Neural cell (in vitro differentiated cells): ENCODE measurements at regions not wholly inside any gene's neighbourhood (a gene's known extent, or its start where the extent isn't known, plus 50 kb on each side); places are given as distances from the start of the nearest gene placed in this dataset.

ENCODE experiments used
- H2AFZ ChIP-seq: fragments of 200-600, 300-800 bp; sonication (generic), shearing (Covaris generic); 2 replicates; pipeline ENCODE4 v1.6.0; 2014; ENCODE audit warnings: low read depth, mild to moderate bottlenecking, antibody characterized with exemption, low read length, moderate library complexity
- H3F3A ChIP-seq: fragments of 200-600 bp; shearing (Covaris generic); 2 replicates; pipeline ENCODE4 v1.6.1; 2016; ENCODE audit warnings: mild to moderate bottlenecking, moderate library complexity, mixed read lengths, antibody characterized with exemption, low read length; ENCODE audit not compliant: insufficient read depth, poor library complexity, severe bottlenecking
- H3K27ac ChIP-seq: fragments of 200-600, 300-800 bp; sonication (generic), shearing (Covaris generic); 2 replicates; pipeline ENCODE4 v1.5.1; 2014; ENCODE audit warnings: mild to moderate bottlenecking, low read length, moderate library complexity
- H3K27me3 ChIP-seq: fragments of 300-800, 200-600 bp; sonication (generic), shearing (Covaris generic); 2 replicates; pipeline ENCODE4 v1.6.0; 2014; ENCODE audit warnings: mild to moderate bottlenecking, low read depth, low read length, moderate library complexity; ENCODE audit not compliant: insufficient read depth
- H3K36me3 ChIP-seq: fragments of 300-800, 200-600 bp; sonication (generic), shearing (Covaris generic); 2 replicates; pipeline ENCODE4 v1.5.1; 2014; ENCODE audit warnings: mild to moderate bottlenecking, antibody characterized with exemption, low read length, moderate library complexity; ENCODE audit not compliant: insufficient read depth
- H3K4me2 ChIP-seq: fragments of 300-800, 200-600 bp; sonication (generic), shearing (Covaris generic); 2 replicates; pipeline ENCODE4 v1.6.0; 2014; ENCODE audit warnings: mild to moderate bottlenecking, low read length
- H3K4me3 ChIP-seq: fragments of 300-800, 200-600 bp; sonication (generic), shearing (Covaris generic); 2 replicates; pipeline ENCODE4 v1.5.1; 2014; ENCODE audit warnings: mild to moderate bottlenecking, low read length, moderate library complexity
- H3K79me2 ChIP-seq: fragments of 200-600 bp; shearing (Covaris generic); replicated peaks from 2 replicates; pipeline ENCODE4 v1.6.0; 2014; ENCODE audit warnings: mild to moderate bottlenecking, low read length, moderate library complexity; ENCODE audit not compliant: insufficient read depth
- H3K9ac ChIP-seq: fragments of 300-800, 200-600 bp; sonication (generic), shearing (Covaris generic); 2 replicates; pipeline ENCODE4 v1.6.1; 2016; ENCODE audit warnings: mild to moderate bottlenecking, low read length, mixed read lengths
- H3K9me2 ChIP-seq: fragments of 200-600 bp; shearing (Covaris generic); 2 replicates; pipeline ENCODE4 v1.6.1; 2016; ENCODE audit warnings: mild to moderate bottlenecking, low read length, mixed read lengths; ENCODE audit not compliant: insufficient read depth
- H3K9me3 ChIP-seq: fragments of 200-600, 300-800 bp; sonication (generic), shearing (Covaris generic); 2 replicates; pipeline ENCODE4 v1.6.1; 2016; ENCODE audit warnings: mild to moderate bottlenecking, mixed run types, low read length, moderate library complexity, mixed read lengths
- H4K20me1 ChIP-seq: fragments of 200-600 bp; shearing (Covaris generic); 2 replicates; pipeline ENCODE4 v1.6.1; 2016; ENCODE audit warnings: mild to moderate bottlenecking, mixed run types; ENCODE audit not compliant: insufficient read depth
- CTCF ChIP-seq: fragments of 450-650 bp; IDR thresholded peaks from 2 replicates; pipeline ENCODE4 v1.5.1; 2014; ENCODE audit warnings: antibody characterized with exemption, mild to moderate bottlenecking, moderate library complexity; ENCODE audit not compliant: poor library complexity, severe bottlenecking
- EP300 ChIP-seq: fragments of 450-650 bp; conservative IDR thresholded peaks from 2 replicates; pipeline ENCODE4 v1.6.1; 2014; ENCODE audit warnings: antibody characterized with exemption, mild to moderate bottlenecking, moderate library complexity; ENCODE audit not compliant: poor library complexity, severe bottlenecking
- EZH2 ChIP-seq: fragments of 200-600, 300-800 bp; shearing (Covaris generic), sonication (generic); IDR thresholded peaks from 2 replicates; pipeline ENCODE4 v1.6.1; 2014; ENCODE audit warnings: antibody characterized with exemption, low read length, borderline replicate concordance, mild to moderate bottlenecking; ENCODE audit not compliant: insufficient read depth, poor library complexity, severe bottlenecking
- MXI1 ChIP-seq: fragments of 450-650 bp; conservative IDR thresholded peaks from 2 replicates; pipeline ENCODE4 v1.6.1; 2014; ENCODE audit warnings: antibody characterized with exemption, mild to moderate bottlenecking; ENCODE audit not compliant: poor library complexity, severe bottlenecking
- POLR2AphosphoS5 ChIP-seq: IDR thresholded peaks from 2 replicates; pipeline ENCODE4 v1.6.1; 2012
- RAD21 ChIP-seq: fragments of 450-650 bp; conservative IDR thresholded peaks from 2 replicates; pipeline ENCODE4 v1.6.1; 2014; ENCODE audit warnings: antibody characterized with exemption, mild to moderate bottlenecking, moderate library complexity
- REST ChIP-seq: IDR thresholded peaks from 2 replicates; pipeline ENCODE4 v1.6.1; 2012; ENCODE audit warnings: borderline replicate concordance
- SMC3 ChIP-seq: fragments of 450-650 bp; conservative IDR thresholded peaks from 2 replicates; pipeline ENCODE4 v1.6.1; 2014; ENCODE audit warnings: antibody characterized with exemption, mild to moderate bottlenecking, moderate library complexity; ENCODE audit not compliant: poor library complexity
- TAF1 ChIP-seq: IDR thresholded peaks from 2 replicates; pipeline ENCODE4 v1.6.1; 2012; ENCODE audit warnings: low read depth

- Histone ChIP-seq H3K9me3 (no peaks in the 10 kb centered on the region), H3K27ac (no peak overlapping the region), H4K20me1 (no peaks in the 10 kb centered on the region), H3K9ac (no peak overlapping the region), H3F3A (no peaks in the 10 kb centered on the region), H3K9me2 (no peaks in the 10 kb centered on the region), H3K79me2 (no peaks in the 10 kb centered on the region), H3K27me3 (no peaks in the 10 kb centered on the region), H3K4me2 (no peak overlapping the region), H3K4me3 (no peak overlapping the region), H3K36me3 (no peaks in the 10 kb centered on the region), H2AFZ (no peak overlapping the region)
- TF ChIP-seq EP300 (no peak), SMC3 (no peak), EZH2 (no peak), POLR2AphosphoS5 (no peak), CTCF (no peak), REST (no peak), RAD21 (no peak), MXI1 (no peak), TAF1 (no peak)
Observed at GRCh38 chr2:147577998-147578380, 266.8 kb upstream of the ACVR2A start.

GRCh38 chr2:147577323-147577997, 267.4 kb upstream of the ACVR2A start:
- no peaks in the 10 kb centered on the region for H3K27me3 ChIP-seq
- H3K9ac ChIP-seq: no peak overlapping the region
- no peaks in the 10 kb centered on the region for H3F3A ChIP-seq
- TF ChIP-seq TAF1 (no peak), CTCF (no peak)
- H4K20me1 ChIP-seq: no peaks in the 10 kb centered on the region
- H3K4me3 ChIP-seq: no peak overlapping the region
- no peak overlapping the region for H3K27ac ChIP-seq
- no peaks in the 10 kb centered on the region for H3K79me2 ChIP-seq
- H3K9me3 ChIP-seq: no peaks in the 10 kb centered on the region
- H3K4me2 ChIP-seq: no peak overlapping the region
- no peaks in the 10 kb centered on the region for H3K36me3 ChIP-seq
- no peak overlapping the region for H2AFZ ChIP-seq
- no peaks in the 10 kb centered on the region for H3K9me2 ChIP-seq
